OCI-LY1 (cell line): ENCODE measurements at regions not wholly inside any gene's neighbourhood (a gene's known extent, or its start where the extent isn't known, plus 50 kb on each side); places are given as distances from the start of the nearest gene placed in this dataset.

ENCODE experiments used
- H2AFZ ChIP-seq: fragments of 200-600 bp; sonication (generic), shearing (Covaris generic); 2 replicates; pipeline ENCODE4 v1.6.0; 2014; ENCODE audit warnings: antibody characterized with exemption, mild to moderate bottlenecking, low read length
- H3F3A ChIP-seq: fragments of 200-600 bp; sonication (generic), shearing (Covaris generic); 2 replicates; pipeline ENCODE4 v1.6.0; 2014; ENCODE audit warnings: mild to moderate bottlenecking, antibody characterized with exemption, low read length, moderate library complexity; ENCODE audit not compliant: insufficient read depth
- H3K27ac ChIP-seq: fragments of 200-600 bp; sonication (generic); 2 replicates; pipeline ENCODE4 v1.5.1; 2014; ENCODE audit warnings: low read length, mixed run types, mild to moderate bottlenecking, low read depth; ENCODE audit not compliant: poor library complexity, severe bottlenecking
- H3K27me3 ChIP-seq: fragments of 200-600 bp; sonication (generic); 2 replicates; pipeline ENCODE4 v1.6.0; 2014; ENCODE audit warnings: antibody characterized with exemption, mild to moderate bottlenecking, low read length, moderate library complexity; ENCODE audit not compliant: insufficient read depth
- H3K36me3 ChIP-seq: fragments of 200-600 bp; sonication (generic); 2 replicates; pipeline ENCODE4 v1.6.1; 2014; ENCODE audit warnings: mild to moderate bottlenecking, antibody characterized with exemption, low read length, moderate library complexity, mixed read lengths; ENCODE audit not compliant: insufficient read depth
- H3K4me1 ChIP-seq: fragments of 200-600 bp; sonication (generic); 2 replicates; pipeline ENCODE4 v1.5.1; 2014; ENCODE audit warnings: mild to moderate bottlenecking, low read length, moderate library complexity; ENCODE audit not compliant: insufficient read depth, severe bottlenecking
- H3K4me2 ChIP-seq: fragments of 200-600 bp; sonication (generic), shearing (Covaris generic); 2 replicates; pipeline ENCODE4 v1.6.1; 2014; ENCODE audit warnings: low read length
- H3K4me3 ChIP-seq: fragments of 200-600 bp; sonication (generic); 2 replicates; pipeline ENCODE4 v1.5.1; 2014; ENCODE audit warnings: low read length, low read depth, mild to moderate bottlenecking, mixed read lengths; ENCODE audit not compliant: poor library complexity, severe bottlenecking
- H3K79me2 ChIP-seq: fragments of 200-600 bp; shearing (Covaris generic); 2 replicates; pipeline ENCODE4 v1.6.1; 2016; ENCODE audit warnings: mixed run types, low read length, mixed read lengths; ENCODE audit not compliant: insufficient read depth
- H3K9ac ChIP-seq: fragments of 200-600 bp; sonication (generic), shearing (Covaris generic); 2 replicates; pipeline ENCODE4 v1.6.1; 2014; ENCODE audit warnings: mild to moderate bottlenecking, low read length, mixed read lengths
- H3K9me2 ChIP-seq: fragments of 200-600 bp; sonication (generic), shearing (Covaris generic); 2 replicates; pipeline ENCODE4 v1.6.1; 2014; ENCODE audit warnings: low read depth, mild to moderate bottlenecking, low read length, mixed read lengths
- H3K9me3 ChIP-seq: fragments of 200-600 bp; shearing (Covaris generic); 2 replicates; pipeline ENCODE4 v1.6.1; 2014; ENCODE audit warnings: low read length, mixed read lengths
- H4K20me1 ChIP-seq: fragments of 200-600 bp; sonication (generic), shearing (Covaris generic); 2 replicates; pipeline ENCODE4 v1.6.0; 2016; ENCODE audit warnings: mild to moderate bottlenecking, low read length; ENCODE audit not compliant: insufficient read depth
- EZH2 ChIP-seq: fragments of 200-600 bp; sonication (generic), shearing (Covaris generic); IDR thresholded peaks from 2 replicates; pipeline ENCODE4 v1.8.0; 2017; ENCODE audit warnings: borderline replicate concordance, mixed run types, mild to moderate bottlenecking, antibody characterized with exemption, low read length, moderate library complexity, mixed read lengths
- TF ChIP-seq, protein P1 (sequence below): fragments of 200-600 bp; sonication (generic), shearing (Covaris generic); IDR thresholded peaks from 2 replicates; pipeline ENCODE4 v1.5.1; 2017; ENCODE audit warnings: mild to moderate bottlenecking, antibody characterized with exemption, low read length, moderate library complexity, mixed read lengths

- H3F3A ChIP-seq: no peaks in the 10 kb centered on the region
- H4K20me1 ChIP-seq: no peaks in the 10 kb centered on the region
- H3K4me1 ChIP-seq: peaks cover 11% of the 10 kb centered on the region
- no peak overlapping the region for H3K4me2 ChIP-seq
- H3K9me3 ChIP-seq: no peaks in the 10 kb centered on the region
- H3K36me3 ChIP-seq: no peaks in the 10 kb centered on the region
- no peak overlapping the region for H3K27ac ChIP-seq
- no peaks in the 10 kb centered on the region for H3K27me3 ChIP-seq
- H2AFZ ChIP-seq: no peak overlapping the region
- H3K79me2 ChIP-seq: no peaks in the 10 kb centered on the region
- H3K9ac ChIP-seq: no peak overlapping the region
- no peak overlapping the region for H3K4me3 ChIP-seq
- no peak for TF ChIP-seq EZH2
- TF ChIP-seq, protein P1, sequence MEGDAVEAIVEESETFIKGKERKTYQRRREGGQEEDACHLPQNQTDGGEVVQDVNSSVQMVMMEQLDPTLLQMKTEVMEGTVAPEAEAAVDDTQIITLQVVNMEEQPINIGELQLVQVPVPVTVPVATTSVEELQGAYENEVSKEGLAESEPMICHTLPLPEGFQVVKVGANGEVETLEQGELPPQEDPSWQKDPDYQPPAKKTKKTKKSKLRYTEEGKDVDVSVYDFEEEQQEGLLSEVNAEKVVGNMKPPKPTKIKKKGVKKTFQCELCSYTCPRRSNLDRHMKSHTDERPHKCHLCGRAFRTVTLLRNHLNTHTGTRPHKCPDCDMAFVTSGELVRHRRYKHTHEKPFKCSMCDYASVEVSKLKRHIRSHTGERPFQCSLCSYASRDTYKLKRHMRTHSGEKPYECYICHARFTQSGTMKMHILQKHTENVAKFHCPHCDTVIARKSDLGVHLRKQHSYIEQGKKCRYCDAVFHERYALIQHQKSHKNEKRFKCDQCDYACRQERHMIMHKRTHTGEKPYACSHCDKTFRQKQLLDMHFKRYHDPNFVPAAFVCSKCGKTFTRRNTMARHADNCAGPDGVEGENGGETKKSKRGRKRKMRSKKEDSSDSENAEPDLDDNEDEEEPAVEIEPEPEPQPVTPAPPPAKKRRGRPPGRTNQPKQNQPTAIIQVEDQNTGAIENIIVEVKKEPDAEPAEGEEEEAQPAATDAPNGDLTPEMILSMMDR: no peak
- H3K9me2 ChIP-seq: no peaks in the 10 kb centered on the region
These were observed 138.5 kb upstream of the LGALSL start for GRCh38 chr2:64315291-64315960.

DNA sequence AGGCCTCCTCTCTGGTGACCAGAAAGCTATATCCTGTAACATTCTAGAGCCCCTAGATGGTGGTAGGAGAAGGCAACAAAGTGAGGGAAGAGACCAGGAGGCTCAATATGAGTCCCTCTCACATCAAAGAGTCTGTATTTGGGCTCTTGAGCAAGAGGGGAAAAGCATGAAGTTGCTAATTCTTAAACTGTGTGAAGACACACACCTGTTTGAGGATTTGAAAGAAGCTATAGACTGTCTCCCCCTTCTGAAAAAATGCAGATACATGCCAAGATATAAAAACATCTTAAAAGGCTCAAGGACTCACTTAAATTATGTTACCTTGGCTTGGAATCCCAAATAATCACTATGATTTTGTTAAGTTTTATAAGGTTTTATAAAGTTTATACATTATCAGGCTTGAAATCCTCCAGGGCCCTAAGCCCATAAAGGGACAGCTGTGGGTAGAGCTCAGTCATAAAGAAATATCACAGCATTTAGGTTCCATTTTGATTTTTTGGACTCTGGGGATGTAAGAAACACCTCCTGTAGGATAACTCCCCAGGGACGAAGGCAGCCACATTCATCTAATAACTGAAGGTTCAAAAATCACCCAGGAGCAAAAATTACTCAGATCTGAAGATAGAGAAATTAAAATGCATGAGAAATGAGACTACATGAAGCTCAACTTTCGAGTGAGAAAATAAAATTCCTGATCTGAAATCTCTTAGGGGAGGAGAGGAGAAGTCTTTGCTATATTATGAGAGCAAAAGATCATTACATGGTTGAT is 136.1 kb upstream of the LGALSL start:
- TF ChIP-seq EZH2: no peak
- TF ChIP-seq, protein P1: 0 out of 2 replicates have a peak, but pooled peaks have one; percentile 8
- H3K9ac ChIP-seq: no peak overlapping the region
- H3K36me3 ChIP-seq: no peaks in the 10 kb centered on the region
- no peaks in the 10 kb centered on the region for H3K9me2 ChIP-seq
- H4K20me1 ChIP-seq: no peaks in the 10 kb centered on the region
- H3K4me2 ChIP-seq: no peak overlapping the region
- H3K4me1 ChIP-seq: peaks cover under 1% of the 10 kb centered on the region
- no peaks in the 10 kb centered on the region for H3K9me3 ChIP-seq
- no peak overlapping the region for H3K27ac ChIP-seq
- H3K27me3 ChIP-seq: no peaks in the 10 kb centered on the region
- H2AFZ ChIP-seq: no peak overlapping the region
- no peaks in the 10 kb centered on the region for H3K79me2 ChIP-seq
- no peaks in the 10 kb centered on the region for H3F3A ChIP-seq
- H3K4me3 ChIP-seq: no peak overlapping the region

DNA sequence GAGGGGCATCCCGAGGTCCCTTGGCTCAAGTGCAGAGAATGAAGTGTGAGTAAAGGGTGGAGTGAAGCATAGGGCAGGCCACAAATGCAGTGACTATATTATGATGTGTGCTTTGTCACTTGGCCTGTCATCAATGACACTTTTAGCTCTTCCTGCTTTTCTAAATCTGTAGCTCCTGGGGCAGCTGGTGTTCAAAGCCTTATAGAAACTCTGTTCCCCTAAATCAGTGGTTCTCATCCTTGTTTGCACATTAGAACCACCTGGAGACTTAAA is 135.6 kb upstream of the LGALSL start:
- H2AFZ ChIP-seq: no peak overlapping the region
- H3K9ac ChIP-seq: no peak overlapping the region
- H4K20me1 ChIP-seq: no peaks in the 10 kb centered on the region
- no peaks in the 10 kb centered on the region for H3K79me2 ChIP-seq
- no peak overlapping the region for H3K27ac ChIP-seq
- H3K27me3 ChIP-seq: no peaks in the 10 kb centered on the region
- no peak overlapping the region for H3K4me3 ChIP-seq
- H3K4me2 ChIP-seq: no peak overlapping the region
- no peaks in the 10 kb centered on the region for H3K36me3 ChIP-seq
- H3K4me1 ChIP-seq: no peaks in the 10 kb centered on the region
- no peak for TF ChIP-seq EZH2
- TF ChIP-seq, protein P1: no peak
- no peaks in the 10 kb centered on the region for H3K9me2 ChIP-seq
- no peaks in the 10 kb centered on the region for H3K9me3 ChIP-seq
- H3F3A ChIP-seq: no peaks in the 10 kb centered on the region
